Suprapubic skin (tissue), 3 donors: ENCODE measurements at regions not wholly inside any gene's neighbourhood (a gene's known extent, or its start where the extent isn't known, plus 50 kb on each side); places are given as distances from the start of the nearest gene placed in this dataset.

ENCODE experiments used
- EP300 ChIP-seq: sonication (generic); formaldehyde crosslinking; IDR thresholded peaks from one replicate; pipeline ENCODE4 v1.6.1; 2017; ENCODE audit warnings: antibody characterized with exemption
- POLR2A ChIP-seq, 2 donors: fragments of 450-650 bp; IDR thresholded peaks; one replicate each; pipeline ENCODE4 v1.6.1; 2017; ENCODE audit warnings: antibody characterized with exemption in 2 of 2, mild to moderate bottlenecking in 2 of 2, moderate library complexity in 2 of 2
- TF ChIP-seq, protein P1 (sequence below), 2 donors: fragments of 200-600 bp in 1 of 2; fragments of 450-650 bp in 1 of 2; sonication (generic) in 1 of 2; IDR thresholded peaks; one replicate each; pipeline ENCODE4 v1.5.1; 2016 to 2019; ENCODE audit warnings: antibody characterized with exemption in 2 of 2, mild to moderate bottlenecking in 1 of 2, moderate library complexity in 1 of 2

DNA sequence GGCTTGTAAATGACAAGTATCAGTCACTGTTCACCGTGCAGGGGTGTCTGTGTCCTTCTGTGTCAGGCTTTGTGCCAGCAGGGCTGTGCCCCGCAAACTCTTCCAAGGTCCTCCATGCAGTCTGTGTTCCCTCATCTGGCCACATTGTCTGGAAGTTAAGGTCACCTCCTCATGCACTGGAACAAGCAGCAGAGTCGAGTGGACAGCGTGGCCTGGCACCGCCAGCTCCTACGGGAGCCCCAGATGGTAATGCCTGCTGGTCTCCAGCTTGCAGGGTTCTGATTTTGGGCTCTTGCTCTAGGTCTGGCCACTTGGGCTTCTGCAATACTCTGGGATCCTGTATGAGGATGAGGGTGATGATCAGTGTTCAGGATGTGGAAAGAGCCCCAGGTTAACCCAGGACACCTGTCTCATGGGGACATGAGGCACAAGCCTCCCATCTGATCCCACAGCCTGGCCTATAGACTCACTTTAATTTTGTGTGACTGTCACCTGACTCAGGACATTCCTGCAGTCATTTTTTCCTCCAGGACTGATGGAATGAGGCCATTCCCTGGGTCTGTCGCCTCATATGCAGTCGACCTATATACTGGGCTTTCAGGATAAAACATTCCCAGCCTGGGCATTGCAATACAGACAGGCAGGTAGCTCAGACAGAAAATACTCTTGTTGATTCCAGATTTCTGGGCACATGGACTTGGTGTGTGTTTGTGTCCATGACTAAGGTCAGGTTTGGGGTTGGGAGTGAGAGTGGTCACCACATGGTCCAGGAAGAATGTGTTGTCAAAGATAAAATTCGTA, 106.3 kb upstream of the TOP3B start:
- TF ChIP-seq EP300 (no peak), POLR2A (IDR thresholded peaks at IDR 0.05) (no peak)
- TF ChIP-seq, protein P1, sequence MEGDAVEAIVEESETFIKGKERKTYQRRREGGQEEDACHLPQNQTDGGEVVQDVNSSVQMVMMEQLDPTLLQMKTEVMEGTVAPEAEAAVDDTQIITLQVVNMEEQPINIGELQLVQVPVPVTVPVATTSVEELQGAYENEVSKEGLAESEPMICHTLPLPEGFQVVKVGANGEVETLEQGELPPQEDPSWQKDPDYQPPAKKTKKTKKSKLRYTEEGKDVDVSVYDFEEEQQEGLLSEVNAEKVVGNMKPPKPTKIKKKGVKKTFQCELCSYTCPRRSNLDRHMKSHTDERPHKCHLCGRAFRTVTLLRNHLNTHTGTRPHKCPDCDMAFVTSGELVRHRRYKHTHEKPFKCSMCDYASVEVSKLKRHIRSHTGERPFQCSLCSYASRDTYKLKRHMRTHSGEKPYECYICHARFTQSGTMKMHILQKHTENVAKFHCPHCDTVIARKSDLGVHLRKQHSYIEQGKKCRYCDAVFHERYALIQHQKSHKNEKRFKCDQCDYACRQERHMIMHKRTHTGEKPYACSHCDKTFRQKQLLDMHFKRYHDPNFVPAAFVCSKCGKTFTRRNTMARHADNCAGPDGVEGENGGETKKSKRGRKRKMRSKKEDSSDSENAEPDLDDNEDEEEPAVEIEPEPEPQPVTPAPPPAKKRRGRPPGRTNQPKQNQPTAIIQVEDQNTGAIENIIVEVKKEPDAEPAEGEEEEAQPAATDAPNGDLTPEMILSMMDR (IDR thresholded peaks at IDR 0.05) = no peak
